ENCODE measurements at regions not wholly inside any gene's neighbourhood (a gene's known extent, or its start where the extent isn't known, plus 50 kb on each side); places are given as distances from the start of the nearest gene placed in this dataset.
A peak's percentile ranks its signal among the peaks of the same experiment; 100 is the strongest.

DNA sequence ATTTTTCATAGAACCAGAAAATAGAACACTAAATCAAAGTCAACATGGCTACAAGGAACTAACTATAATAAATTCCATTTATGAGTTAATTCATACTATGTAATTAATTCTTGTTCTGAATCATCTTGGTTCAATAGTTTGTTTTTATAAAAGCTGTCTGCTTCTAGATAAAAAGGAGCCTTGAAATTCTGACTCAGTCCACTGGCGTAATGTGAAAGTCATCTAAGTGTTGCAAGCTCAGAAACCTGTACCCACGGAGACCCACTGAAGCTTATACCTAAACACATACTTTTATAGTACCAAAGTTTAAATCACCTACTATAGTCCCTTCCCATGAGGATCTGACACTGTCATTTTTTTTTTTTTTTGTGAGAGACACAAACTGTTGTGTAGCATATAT lies 489.4 kb downstream of the SEMA3D start:
- no peak for TF ChIP-seq EZH2phosphoT487 (IDR thresholded peaks at IDR 0.05; ENCODE audit: low read depth)
- TF ChIP-seq, protein P1, sequence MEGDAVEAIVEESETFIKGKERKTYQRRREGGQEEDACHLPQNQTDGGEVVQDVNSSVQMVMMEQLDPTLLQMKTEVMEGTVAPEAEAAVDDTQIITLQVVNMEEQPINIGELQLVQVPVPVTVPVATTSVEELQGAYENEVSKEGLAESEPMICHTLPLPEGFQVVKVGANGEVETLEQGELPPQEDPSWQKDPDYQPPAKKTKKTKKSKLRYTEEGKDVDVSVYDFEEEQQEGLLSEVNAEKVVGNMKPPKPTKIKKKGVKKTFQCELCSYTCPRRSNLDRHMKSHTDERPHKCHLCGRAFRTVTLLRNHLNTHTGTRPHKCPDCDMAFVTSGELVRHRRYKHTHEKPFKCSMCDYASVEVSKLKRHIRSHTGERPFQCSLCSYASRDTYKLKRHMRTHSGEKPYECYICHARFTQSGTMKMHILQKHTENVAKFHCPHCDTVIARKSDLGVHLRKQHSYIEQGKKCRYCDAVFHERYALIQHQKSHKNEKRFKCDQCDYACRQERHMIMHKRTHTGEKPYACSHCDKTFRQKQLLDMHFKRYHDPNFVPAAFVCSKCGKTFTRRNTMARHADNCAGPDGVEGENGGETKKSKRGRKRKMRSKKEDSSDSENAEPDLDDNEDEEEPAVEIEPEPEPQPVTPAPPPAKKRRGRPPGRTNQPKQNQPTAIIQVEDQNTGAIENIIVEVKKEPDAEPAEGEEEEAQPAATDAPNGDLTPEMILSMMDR (IDR thresholded peaks at IDR 0.05; ENCODE audit: low read depth, low read length) = no peak
- Histone ChIP-seq H2AFZ (ENCODE audit: low read depth, low read length) (no peak overlapping the region), H3K27me3 (ENCODE audit: low read depth, low read length) (no peaks in the 10 kb centered on the region), H4K20me1 (ENCODE audit: insufficient read depth, low read length) (no peaks in the 10 kb centered on the region), H3K9me3 (ENCODE audit: insufficient read depth, low read length) (no peaks in the 10 kb centered on the region), H3K4me2 (ENCODE audit: low read length) (no peak overlapping the region), H3K4me3 (ENCODE audit: low read length) (no peak overlapping the region), H3K4me1 (ENCODE audit: low read length) (no peaks in the 10 kb centered on the region), H3K9ac (ENCODE audit: low read length) (no peak overlapping the region), H3K36me3 (replicated peaks; ENCODE audit: low read depth, low read length) (no peaks in the 10 kb centered on the region), H3K27ac (ENCODE audit: low read length) (no peak overlapping the region), H3K79me2 (ENCODE audit: low read length) (no peaks in the 10 kb centered on the region)

DNA sequence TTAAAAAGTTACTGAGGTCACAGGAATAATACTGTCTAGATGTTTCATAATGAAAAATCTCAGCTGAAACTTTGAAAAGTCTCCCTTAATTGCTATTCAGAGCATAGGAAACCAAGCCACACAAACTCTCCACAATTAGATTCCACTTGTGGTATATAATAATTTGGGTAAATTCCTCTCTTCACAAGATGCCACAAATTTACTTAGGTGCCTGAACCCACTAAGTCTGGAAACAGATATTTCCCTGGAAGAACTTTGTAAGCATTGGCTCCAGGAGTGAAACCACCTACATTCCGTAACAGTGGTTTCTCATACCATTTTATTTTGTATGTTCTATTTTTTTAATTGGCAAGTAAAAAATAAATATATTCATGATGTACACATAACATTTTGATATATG lies 493.4 kb downstream of the SEMA3D start:
- Histone ChIP-seq H3K27me3 (ENCODE audit: low read depth, low read length) (no peaks in the 10 kb centered on the region), H2AFZ (ENCODE audit: low read depth, low read length) (no peak overlapping the region), H3K4me2 (ENCODE audit: low read length) (no peak overlapping the region), H4K20me1 (ENCODE audit: insufficient read depth, low read length) (no peaks in the 10 kb centered on the region), H3K4me1 (ENCODE audit: low read length) (no peaks in the 10 kb centered on the region), H3K27ac (ENCODE audit: low read length) (no peak overlapping the region), H3K4me3 (ENCODE audit: low read length) (no peak overlapping the region), H3K79me2 (ENCODE audit: low read length) (no peaks in the 10 kb centered on the region), H3K9me3 (ENCODE audit: insufficient read depth, low read length) (no peaks in the 10 kb centered on the region), H3K36me3 (replicated peaks; ENCODE audit: low read depth, low read length) (no peaks in the 10 kb centered on the region), H3K9ac (ENCODE audit: low read length) (no peak overlapping the region)
- TF ChIP-seq, protein P1 (IDR thresholded peaks at IDR 0.05; ENCODE audit: low read depth, low read length) = no peak
- TF ChIP-seq EZH2phosphoT487 (IDR thresholded peaks at IDR 0.05; ENCODE audit: low read depth) = no peak

DNA sequence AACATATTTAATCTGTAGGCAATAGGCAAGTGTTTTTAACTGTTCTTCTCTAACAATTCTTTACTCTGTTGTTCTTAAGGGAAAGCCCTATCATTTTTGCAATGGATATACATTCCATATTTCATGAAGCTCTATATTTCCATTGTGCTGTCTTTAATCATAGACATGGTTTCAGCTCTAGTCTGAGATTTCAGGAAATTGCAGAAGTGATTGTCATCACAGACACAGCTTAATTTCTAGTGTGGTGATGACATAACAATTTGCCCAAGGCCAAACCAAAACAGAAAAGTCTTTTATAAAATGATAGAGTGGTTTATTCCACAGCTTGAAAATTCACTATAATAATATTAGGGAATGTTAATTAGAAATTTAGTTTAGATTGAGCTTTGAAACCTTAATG lies 494.1 kb upstream of the SEMA3A start:
- no peak overlapping the region for H3K4me3 ChIP-seq (ENCODE audit: low read length)
- no peak overlapping the region for H3K4me2 ChIP-seq (ENCODE audit: low read length)
- TF ChIP-seq, protein P1 (IDR thresholded peaks at IDR 0.05; ENCODE audit: low read depth, low read length) = no peak
- TF ChIP-seq EZH2phosphoT487 (IDR thresholded peaks at IDR 0.05; ENCODE audit: low read depth) = no peak
- H3K27ac ChIP-seq (ENCODE audit: low read length) = no peak overlapping the region
- H4K20me1 ChIP-seq (ENCODE audit: insufficient read depth, low read length) = no peaks in the 10 kb centered on the region
- H3K79me2 ChIP-seq (ENCODE audit: low read length) = no peaks in the 10 kb centered on the region
- no peaks in the 10 kb centered on the region for H3K9me3 ChIP-seq (ENCODE audit: insufficient read depth, low read length)
- H3K9ac ChIP-seq (ENCODE audit: low read length) = no peak overlapping the region
- no peaks in the 10 kb centered on the region for H3K27me3 ChIP-seq (ENCODE audit: low read depth, low read length)
- peaks cover 8% of the 10 kb centered on the region for H3K4me1 ChIP-seq (ENCODE audit: low read length)
- H3K36me3 ChIP-seq (replicated peaks; ENCODE audit: low read depth, low read length) = no peaks in the 10 kb centered on the region
- H2AFZ ChIP-seq (ENCODE audit: low read depth, low read length) = no peak overlapping the region

- Histone ChIP-seq H3K4me3 (ENCODE audit: low read length) (no peak overlapping the region), H3K27me3 (ENCODE audit: low read depth, low read length) (no peaks in the 10 kb centered on the region), H3K36me3 (replicated peaks; ENCODE audit: low read depth, low read length) (no peaks in the 10 kb centered on the region), H3K27ac (ENCODE audit: low read length) (no peak overlapping the region), H3K4me2 (ENCODE audit: low read length) (peak overlapping the region; percentile 18; the same call in 1 of the 2 replicates), H4K20me1 (ENCODE audit: insufficient read depth, low read length) (no peaks in the 10 kb centered on the region), H3K79me2 (ENCODE audit: low read length) (no peaks in the 10 kb centered on the region), H3K9ac (ENCODE audit: low read length) (no peak overlapping the region), H2AFZ (ENCODE audit: low read depth, low read length) (peak overlapping the region; percentile 54; the same call in 1 of the 2 replicates), H3K4me1 (ENCODE audit: low read length) (peaks cover 8% of the 10 kb centered on the region), H3K9me3 (ENCODE audit: insufficient read depth, low read length) (no peaks in the 10 kb centered on the region)
- TF ChIP-seq, protein P1 (IDR thresholded peaks at IDR 0.05; ENCODE audit: low read depth, low read length) = no peak
- no peak for TF ChIP-seq EZH2phosphoT487 (IDR thresholded peaks at IDR 0.05; ENCODE audit: low read depth)
Observed at GRCh38 chr7:84686373-84686772, 491.8 kb upstream of the SEMA3A start.

Data from OCI-LY3 (cell line).